ENCODE measurements at regions not wholly inside any gene's neighbourhood (a gene's known extent, or its start where the extent isn't known, plus 50 kb on each side); places are given as distances from the start of the nearest gene placed in this dataset.

- no peak for DNase-seq
These were observed 97.3 kb downstream of the HAPSTR1 start for GRCh38 chr16:9188721-9189120.

- no peak for DNase-seq
These were observed 99.9 kb downstream of the HAPSTR1 start for GRCh38 chr16:9191274-9191850.

GRCh38 chr16:9192746-9193145 is 101.3 kb downstream of the HAPSTR1 start:
- DNase-seq: no peak

DNA sequence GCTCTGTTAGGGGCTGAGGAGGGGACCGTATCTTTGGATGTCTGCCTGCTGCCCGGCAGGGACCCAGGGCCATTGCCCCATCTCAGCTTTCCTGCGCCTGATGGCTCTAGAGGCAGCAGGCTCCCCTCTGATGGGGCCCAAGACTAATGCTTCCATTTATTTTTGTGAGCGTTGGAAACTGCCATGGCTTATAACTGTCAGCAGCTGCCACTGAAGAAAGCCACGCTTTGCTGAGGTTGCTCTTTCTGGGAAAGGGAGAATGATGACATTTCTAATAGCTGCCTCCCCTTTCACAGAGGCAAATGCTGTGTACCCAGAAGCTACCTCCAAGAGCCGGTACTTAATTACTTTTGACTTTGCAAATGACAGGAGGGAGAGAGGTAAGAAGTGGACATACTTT is 103.8 kb downstream of the HAPSTR1 start:
- DNase-seq: no peak

DNA sequence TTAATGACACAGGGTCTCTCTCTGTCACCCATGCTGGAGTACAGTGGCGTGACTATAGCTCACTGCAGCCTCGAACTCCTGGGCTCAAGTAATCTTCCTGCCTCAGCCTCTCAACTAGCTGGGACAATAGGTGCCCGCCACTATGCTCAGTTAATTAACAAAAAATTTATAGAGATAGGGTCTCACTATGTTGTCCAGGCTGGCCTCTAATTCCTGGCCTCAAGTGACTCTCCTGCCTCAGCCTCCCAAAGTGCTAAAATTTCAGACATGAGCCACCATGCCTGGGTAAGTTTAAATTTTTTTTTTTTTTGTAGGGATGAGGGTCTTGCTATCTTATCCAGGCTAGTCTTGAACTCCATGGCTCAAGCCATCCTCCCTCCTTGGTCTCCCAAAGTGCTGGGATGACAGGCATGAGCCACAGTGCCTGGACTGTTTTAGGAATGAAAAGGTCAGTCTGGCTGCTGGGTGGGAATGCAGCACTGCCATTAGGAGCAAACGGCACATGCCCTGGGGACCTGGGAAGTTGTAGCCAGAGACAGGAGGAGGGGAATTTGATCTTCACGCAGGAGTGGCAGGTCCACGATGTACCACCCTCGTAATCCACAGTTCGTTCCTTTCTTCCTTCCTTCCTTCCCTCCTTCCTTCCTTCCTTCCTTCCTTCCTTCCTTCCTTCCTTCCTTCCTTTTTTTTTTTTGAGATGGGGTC is 106.7 kb downstream of the HAPSTR1 start:
- DNase-seq: no peak

GRCh38 chr16:9199311-9199710 is 107.9 kb downstream of the HAPSTR1 start:
- DNase-seq: no peak

GRCh38 chr16:9199751-9200150 is 108.3 kb downstream of the HAPSTR1 start:
- no peak for DNase-seq

DNA sequence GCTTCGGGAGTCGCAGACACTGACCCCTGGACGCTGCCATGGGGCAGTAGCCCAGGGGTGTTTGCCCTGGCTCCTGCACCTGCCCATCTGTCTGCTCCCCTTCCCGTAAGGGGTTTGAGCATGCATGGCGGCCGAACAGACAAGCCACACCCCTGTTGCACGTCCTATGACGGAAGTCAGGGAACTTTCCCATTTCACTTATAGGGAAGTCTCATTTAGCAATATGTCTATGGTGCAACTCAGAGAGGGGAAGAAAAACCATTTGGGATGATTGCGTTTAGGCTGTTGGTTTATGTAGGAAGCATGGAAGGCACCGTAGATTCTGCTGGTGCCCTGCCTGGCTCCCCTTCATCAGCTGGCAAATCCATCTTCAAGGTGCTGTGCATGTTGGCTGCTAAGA is 112.5 kb downstream of the HAPSTR1 start:
- peak; percentile 29 to 57 (median 33) for DNase-seq

- DNase-seq: no peak
These were observed 114.2 kb downstream of the HAPSTR1 start for GRCh38 chr16:9205661-9206060.

DNA sequence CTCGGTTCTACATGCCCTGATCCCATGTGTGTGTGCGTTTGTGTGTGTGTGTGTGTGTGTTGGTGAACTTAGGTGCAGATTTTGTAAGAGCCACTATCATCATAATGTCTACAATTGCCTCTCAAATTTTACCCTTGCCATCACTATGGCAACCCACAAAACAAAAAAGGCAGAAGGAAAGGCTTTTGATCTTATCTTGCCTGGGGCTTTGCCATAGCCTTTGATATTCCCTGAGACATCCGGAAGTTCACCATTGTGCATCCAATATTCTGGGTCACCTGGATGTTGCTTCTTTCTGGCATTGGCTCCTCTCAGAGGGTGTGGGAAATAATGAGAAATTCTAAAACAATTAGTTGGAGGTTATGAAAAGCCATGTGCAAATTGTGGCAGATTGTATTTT is 114.7 kb downstream of the HAPSTR1 start:
- DNase-seq: no peak

DNA sequence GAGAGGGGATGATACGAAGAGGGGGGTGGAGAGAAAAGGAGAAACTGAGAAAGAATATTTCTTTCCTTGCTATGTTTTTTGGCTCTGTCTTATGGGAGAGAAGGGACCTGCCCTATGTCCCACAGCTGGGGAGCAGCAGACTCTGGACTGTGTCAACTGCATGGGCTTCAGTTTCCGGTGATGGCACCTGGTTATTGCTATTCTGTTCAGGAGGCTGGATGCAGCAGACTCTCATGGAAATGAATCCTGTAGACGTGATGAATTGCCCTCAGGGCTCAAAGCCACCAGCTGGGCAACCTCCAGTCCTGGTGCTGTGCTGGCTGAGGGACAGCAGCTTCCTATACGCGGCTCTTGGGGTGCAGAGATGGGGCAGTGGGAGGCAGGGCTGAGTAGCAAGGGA is 121.2 kb downstream of the HAPSTR1 start:
- no peak for DNase-seq

DNA sequence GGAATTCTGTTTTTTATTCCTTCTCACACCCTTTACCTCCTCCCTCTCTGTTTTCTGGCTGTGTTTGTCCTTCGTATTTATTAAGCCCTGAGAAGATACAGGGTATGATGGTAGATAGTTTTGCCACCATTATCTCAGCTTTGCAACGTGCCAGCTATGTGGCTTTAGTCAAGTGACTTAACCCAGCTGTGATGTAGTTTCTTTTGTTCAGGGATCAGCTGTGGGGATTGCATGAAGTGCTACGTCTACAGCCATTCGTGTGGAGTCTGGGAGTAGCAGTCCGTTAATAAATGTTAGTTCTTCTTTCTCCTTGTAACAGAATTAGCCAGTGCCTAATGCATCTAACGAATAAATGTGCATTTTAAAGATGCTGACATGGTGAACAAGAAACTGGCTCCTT is 128.4 kb downstream of the HAPSTR1 start:
- DNase-seq: no peak

DNA sequence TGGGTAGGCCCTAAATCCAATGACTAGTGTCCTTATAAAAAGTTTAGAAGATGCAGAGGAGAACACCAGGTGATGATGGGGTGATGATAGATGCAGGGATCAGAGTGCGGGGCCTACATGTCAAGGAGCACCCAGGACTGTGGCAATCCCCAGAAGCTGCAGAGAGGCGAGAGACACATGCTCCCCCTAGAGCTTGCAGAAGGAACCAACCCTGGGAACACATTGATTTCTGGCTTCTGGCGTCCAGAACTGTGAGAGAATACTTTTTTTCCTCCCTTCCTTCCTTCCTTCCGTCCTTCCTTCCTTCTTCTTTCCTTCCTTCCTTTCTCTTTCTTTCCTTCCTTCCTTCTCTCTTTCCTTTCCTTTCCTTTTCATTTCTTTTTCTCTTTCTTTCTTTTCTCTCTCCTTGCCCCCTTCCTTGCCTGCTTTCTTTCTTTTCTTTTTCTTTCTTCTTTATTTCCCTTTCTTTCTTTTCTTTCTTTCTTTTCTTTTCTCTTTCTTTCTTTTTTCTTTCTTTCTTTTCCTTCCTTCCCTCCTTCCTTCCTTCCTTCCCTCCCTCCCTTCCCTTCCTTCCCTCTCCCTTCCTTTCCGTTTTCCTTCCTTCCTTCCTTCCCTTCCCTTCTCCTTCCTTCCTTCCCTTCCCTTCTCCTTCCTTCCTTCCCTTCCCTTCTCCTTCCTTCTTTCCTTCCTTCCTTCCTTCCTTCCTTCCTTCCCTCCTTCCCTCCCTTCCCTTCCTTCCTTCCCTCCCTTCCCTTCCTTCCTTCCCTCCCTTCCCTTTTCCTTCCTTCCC is 134.3 kb downstream of the HAPSTR1 start:
- peak; percentile 17 to 25 (median 23) for DNase-seq

GRCh38 chr16:9226924-9227323 is 135.5 kb downstream of the HAPSTR1 start:
- no peak for DNase-seq

DNA sequence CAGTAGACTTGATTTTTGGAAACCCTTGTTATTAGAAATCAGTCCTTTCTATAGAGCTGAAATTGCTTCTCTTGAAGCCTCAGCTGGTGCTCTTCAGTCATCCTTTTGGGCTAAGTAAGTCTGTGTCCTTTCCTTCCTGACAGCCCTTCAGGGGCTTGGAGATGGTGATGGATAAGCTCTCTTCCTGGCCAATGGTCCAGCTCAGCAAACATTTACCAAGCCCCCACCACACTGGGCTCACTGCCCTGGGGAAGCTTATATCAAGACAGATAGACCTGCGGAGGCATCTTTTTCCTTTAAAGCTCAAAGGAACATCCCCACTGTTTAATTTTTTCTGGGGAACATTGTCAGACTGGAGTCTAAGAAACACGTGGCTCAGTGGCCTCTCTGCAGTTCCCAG is 139.6 kb downstream of the HAPSTR1 start:
- no peak for DNase-seq

DNA sequence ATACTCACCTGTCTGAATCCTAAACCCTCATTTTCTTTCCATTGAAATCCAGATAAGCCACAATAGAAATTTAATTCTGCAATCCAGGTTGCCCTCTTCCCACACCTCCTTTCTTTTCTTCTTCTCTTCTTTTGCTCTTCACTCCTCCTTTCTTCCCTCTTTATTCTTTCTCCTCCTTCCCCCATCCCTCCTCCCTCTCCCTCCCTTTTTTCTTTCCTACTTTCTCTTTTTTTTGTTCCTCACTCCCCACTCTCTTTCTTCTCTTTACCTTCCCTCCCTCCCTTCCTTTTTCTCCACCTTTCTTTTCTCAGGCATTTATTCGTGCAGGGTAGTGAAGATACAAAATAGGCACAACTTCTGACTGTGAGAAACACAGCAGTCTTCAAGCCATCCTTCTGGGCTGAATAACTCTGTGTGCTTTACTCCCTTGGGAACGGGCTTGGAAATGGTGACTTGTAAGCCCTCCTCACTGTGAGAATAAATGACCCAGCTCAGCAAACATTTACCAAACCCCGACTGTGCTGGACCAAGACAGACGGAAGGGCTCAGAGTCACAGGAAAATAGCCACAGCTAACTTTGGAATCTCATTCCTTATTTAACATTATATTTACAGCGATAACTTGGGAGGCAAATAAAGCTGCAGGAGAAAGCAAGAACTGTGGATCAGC is 140.8 kb downstream of the HAPSTR1 start:
- no peak for DNase-seq

- no peak for DNase-seq
These were observed 144.4 kb downstream of the HAPSTR1 start for GRCh38 chr16:9235867-9236266.

GRCh38 chr16:9236319-9236718 is 144.9 kb downstream of the HAPSTR1 start:
- DNase-seq: no peak

DNA sequence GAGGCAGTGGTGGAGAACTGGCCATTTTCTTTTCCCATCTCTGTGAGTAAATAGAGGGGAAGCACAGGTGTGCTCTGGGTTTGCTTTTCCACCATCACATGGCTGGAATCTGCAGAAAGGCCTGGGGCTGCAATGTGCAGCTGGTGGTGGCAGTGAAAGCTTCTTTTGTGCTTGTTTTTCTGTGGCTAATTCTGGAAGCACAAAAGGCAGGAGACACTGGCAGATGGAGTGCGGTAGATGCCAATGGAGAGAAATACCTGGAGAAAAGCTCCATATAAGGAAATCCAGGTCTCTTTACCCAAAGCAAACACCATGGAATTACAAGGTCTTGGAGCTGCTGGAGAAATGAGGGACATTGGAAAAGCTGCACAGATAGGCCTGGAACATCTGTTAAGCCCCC is 146.9 kb downstream of the HAPSTR1 start:
- no peak for DNase-seq

- peak; percentile 16 to 46 (median 17) for DNase-seq
These were observed 149.7 kb downstream of the HAPSTR1 start for GRCh38 chr16:9241177-9241576.

- DNase-seq: no peak
These were observed 156.7 kb downstream of the HAPSTR1 start for GRCh38 chr16:9248162-9248561.

DNA sequence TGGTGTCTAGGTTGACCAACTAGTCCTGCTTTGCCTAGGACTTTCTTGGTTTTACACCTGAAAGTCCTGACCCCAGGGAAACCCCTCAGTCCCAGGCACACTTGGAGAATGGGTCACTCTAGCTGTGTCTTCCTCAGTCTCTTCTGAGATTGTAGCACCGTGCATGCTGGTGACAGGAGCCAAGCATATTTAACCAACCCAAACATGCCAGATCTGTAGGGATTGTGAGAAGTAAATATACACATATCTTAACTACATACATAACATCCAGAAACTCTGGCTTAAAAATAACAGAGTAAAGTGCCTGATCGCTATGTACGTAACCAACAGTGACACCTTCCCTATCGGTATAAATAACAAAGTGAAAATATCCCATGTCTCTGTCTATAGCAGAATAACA is 158.1 kb downstream of the HAPSTR1 start:
- no peak for DNase-seq

DNA sequence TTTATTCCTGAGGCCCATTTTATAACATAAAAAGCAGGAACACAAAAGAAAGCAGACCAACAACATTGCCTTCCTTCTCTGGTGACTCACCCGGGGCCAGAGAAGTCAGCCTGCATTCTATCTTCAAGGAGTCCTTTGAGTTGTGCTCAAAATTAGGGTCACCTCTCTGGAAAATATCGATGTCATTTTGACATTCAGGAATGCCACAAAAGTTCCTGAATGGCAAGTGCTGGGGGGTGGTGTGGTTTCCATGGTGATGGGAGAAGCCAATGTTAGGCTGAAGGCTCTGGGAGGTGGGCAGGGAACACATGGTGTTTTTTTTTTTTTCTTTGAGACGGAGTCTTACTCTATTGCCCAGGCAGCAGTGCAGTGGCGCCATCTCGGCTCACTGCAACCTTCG is 159.6 kb downstream of the HAPSTR1 start:
- no peak for DNase-seq

- DNase-seq: no peak
These were observed 163.4 kb downstream of the HAPSTR1 start for GRCh38 chr16:9254863-9255262.

Data from suppressor macrophage treated with lipopolysaccharide for 1 hour (primary cell).